Stomach (tissue), 8 donors: ENCODE measurements at regions not wholly inside any gene's neighbourhood (a gene's known extent, or its start where the extent isn't known, plus 50 kb on each side); places are given as distances from the start of the nearest gene placed in this dataset.

ENCODE experiments used
- DNase-seq, 2 donors: peaks; one replicate each; pipeline versions ENCODE4 v3.0.0 to v3.0.0-alpha.2; 2013 to 2019
- H3K27ac ChIP-seq, 5 donors: fragments of 200-600 bp in 4 of 5; sonication (generic) in 4 of 5; one replicate each; pipeline ENCODE4 v1.5.1; 2013 to 2019; ENCODE audit warnings: mild to moderate bottlenecking in 1 of 5, moderate library complexity in 1 of 5
- H3K27me3 ChIP-seq, 3 donors: fragments of 200-600 bp; sonication (generic); one replicate each; pipeline ENCODE4 v1.5.1; 2017 to 2019; ENCODE audit warnings: mixed run types in 1 of 3
- H3K36me3 ChIP-seq, 4 donors: fragments of 200-600 bp; sonication (generic); 1 replicate in 3 of 4; 2 replicates in 1 of 4; pipeline ENCODE4 v1.5.1; 2016 to 2019
- H3K4me1 ChIP-seq, 4 donors: fragments of 200-600 bp; sonication (generic); one replicate each; pipeline ENCODE4 v1.5.1; 2016 to 2019
- H3K4me3 ChIP-seq, 4 donors: fragments of 200-600 bp; sonication (generic) in 3 of 4; one replicate each; pipeline ENCODE4 v1.5.1; 2016 to 2019; ENCODE audit warnings: mild to moderate bottlenecking in 1 of 4
- H3K9me3 ChIP-seq, 4 donors: fragments of 200-600 bp; sonication (generic); one replicate each; pipeline ENCODE4 v1.5.1; 2016 to 2019
- EP300 ChIP-seq: sonication (generic); formaldehyde crosslinking; IDR thresholded peaks from one replicate; pipeline ENCODE4 v1.6.1; 2017; ENCODE audit warnings: antibody characterized with exemption
- POLR2A ChIP-seq, 4 donors: fragments of 450-650 bp; IDR thresholded peaks; one replicate each; pipeline ENCODE4 v1.6.1; 2016; ENCODE audit warnings: antibody characterized with exemption in 4 of 4, control low read depth in 2 of 4, mild to moderate bottlenecking in 1 of 4, moderate library complexity in 1 of 4
- POLR2AphosphoS5 ChIP-seq, 3 donors: sonication (generic); formaldehyde crosslinking; IDR thresholded peaks; one replicate each; pipeline ENCODE4 v1.6.1; 2016; ENCODE audit warnings: antibody characterized with exemption in 3 of 3
- WGBS, 5 donors: extraction: QIAGEN DNeasy Blood & Tissue Kit in 3 of 5; methylation state at CpG; one replicate each; pipeline versions ENCODE4 v1.1.5 to v1.1.7; 2013 to 2018; 5-methylcytosine and 5-hydroxymethylcytosine counted together
- intact Hi-C: fragments of 100-400 bp; cut with DNase I; formaldehyde crosslinking; loops from one replicate; pipeline ENCODE4 v1.15.1; 2023; ENCODE audit warnings: low total_unique reads
- TF ChIP-seq, protein P1 (sequence below), 7 experiments: fragments of 450-650 bp in 4 of 7; fragments of 200-600 bp in 3 of 7; sonication (generic) in 3 of 7; IDR thresholded peaks; one replicate each; pipeline ENCODE4 v1.5.1; 2016 to 2019; ENCODE audit warnings: antibody characterized with exemption in 7 of 7, control low read depth in 2 of 7, mild to moderate bottlenecking in 1 of 7
- donor health status: healthy with polysubstance abuse.
- donor health status: Bipolar disorder and iron deficiency.
- donor health status: healthy.

DNA sequence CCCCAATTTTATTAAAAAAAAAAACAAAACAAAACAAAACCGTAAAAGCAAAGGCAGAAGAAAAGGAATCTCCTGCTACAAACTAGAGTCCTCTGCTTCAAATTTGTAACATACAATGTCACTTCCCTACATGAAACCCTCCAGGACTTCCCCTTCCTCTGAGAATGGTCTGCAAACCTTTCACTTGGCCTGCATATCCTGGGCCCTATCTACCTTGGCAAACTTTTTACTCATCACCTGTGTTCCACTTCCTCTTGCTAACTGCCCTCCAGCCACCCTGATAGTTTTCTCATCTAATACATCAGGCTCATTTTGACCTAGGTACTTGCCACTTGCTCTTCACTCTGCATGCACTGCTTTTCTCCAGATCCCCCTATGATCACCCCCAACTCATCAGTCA lies 255.5 kb downstream of the ETAA1 start:
- H3K27me3 ChIP-seq, result no peaks in the 10 kb centered on the region
- H3K36me3 ChIP-seq, result no peaks in the 10 kb centered on the region
- no peak overlapping the region for H3K27ac ChIP-seq
- WGBS, 5 donors, result 76 to 95% (median 89%) methylated on average over 1 of the region's 1 CpG
- no peaks in the 10 kb centered on the region for H3K9me3 ChIP-seq
- H3K4me3 ChIP-seq, result no peak overlapping the region
- intact Hi-C loops, result no loop called here
- peaks cover 0 to 31% (median 15%) of the 10 kb centered on the region in 4 donors for H3K4me1 ChIP-seq
- TF ChIP-seq, protein P1, sequence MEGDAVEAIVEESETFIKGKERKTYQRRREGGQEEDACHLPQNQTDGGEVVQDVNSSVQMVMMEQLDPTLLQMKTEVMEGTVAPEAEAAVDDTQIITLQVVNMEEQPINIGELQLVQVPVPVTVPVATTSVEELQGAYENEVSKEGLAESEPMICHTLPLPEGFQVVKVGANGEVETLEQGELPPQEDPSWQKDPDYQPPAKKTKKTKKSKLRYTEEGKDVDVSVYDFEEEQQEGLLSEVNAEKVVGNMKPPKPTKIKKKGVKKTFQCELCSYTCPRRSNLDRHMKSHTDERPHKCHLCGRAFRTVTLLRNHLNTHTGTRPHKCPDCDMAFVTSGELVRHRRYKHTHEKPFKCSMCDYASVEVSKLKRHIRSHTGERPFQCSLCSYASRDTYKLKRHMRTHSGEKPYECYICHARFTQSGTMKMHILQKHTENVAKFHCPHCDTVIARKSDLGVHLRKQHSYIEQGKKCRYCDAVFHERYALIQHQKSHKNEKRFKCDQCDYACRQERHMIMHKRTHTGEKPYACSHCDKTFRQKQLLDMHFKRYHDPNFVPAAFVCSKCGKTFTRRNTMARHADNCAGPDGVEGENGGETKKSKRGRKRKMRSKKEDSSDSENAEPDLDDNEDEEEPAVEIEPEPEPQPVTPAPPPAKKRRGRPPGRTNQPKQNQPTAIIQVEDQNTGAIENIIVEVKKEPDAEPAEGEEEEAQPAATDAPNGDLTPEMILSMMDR (IDR thresholded peaks at IDR 0.05), result no peak
- TF ChIP-seq EP300 (no peak), POLR2AphosphoS5 (IDR thresholded peaks at IDR 0.05) (no peak), POLR2A (IDR thresholded peaks at IDR 0.05) (no peak)
- no peak for DNase-seq

DNA sequence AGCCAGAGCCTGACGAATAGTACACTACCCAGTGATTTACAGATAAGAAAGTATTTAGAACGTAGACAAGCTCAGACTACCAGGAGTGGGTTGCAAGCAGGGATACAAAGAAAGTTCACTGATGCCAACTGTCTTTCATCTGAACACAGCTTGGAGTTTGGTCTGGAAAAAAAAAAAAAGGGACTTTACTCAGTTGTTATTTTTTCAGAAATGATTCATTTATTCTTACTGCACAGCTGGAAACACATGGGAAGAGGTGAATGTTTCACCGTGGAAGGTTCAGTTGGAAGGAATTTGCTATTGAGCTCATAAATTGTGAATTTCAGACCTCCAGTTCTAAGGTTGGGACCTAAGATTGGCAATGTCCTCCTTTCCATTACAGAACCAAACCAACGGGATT lies 259.7 kb downstream of the ETAA1 start:
- no peak for DNase-seq
- no peak overlapping the region for H3K27ac ChIP-seq
- 45 to 69% (median 58%) methylated on average over 4 of the region's 4 CpGs for WGBS, 5 donors
- TF ChIP-seq POLR2AphosphoS5 (IDR thresholded peaks at IDR 0.05), result no peak
- no peak for TF ChIP-seq POLR2A (IDR thresholded peaks at IDR 0.05)
- no peak for TF ChIP-seq EP300
- TF ChIP-seq, protein P1 (IDR thresholded peaks at IDR 0.05), result no peak
- peaks cover 0 to 2% (median 0%) of the 10 kb centered on the region in 4 donors for H3K4me1 ChIP-seq
- no peaks in the 10 kb centered on the region for H3K36me3 ChIP-seq
- intact Hi-C loops, result no loop called here
- no peaks in the 10 kb centered on the region for H3K27me3 ChIP-seq
- no peak overlapping the region for H3K4me3 ChIP-seq
- H3K9me3 ChIP-seq, result no peaks in the 10 kb centered on the region

DNA sequence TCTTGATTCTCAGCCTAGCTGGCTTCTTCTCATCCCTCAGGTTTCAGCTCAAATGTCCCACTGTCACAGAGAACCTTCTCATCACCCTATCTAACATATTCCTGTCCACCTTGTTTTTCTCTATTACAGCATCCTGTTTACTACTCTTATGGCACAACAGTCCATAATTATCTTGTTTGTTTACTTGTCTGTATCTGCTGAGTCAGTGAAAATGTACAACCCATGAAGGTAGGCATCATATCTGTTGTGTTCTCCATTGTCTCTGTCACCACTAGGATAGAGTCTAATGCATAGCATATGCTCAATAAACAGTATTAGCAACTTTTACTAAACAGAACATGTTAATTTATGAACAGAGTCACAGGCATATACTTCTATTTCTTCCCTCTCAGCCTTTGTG lies 261.7 kb downstream of the ETAA1 start:
- TF ChIP-seq POLR2AphosphoS5 (IDR thresholded peaks at IDR 0.05), result no peak
- no peak for TF ChIP-seq POLR2A (IDR thresholded peaks at IDR 0.05)
- no peak for TF ChIP-seq EP300
- TF ChIP-seq, protein P1 (IDR thresholded peaks at IDR 0.05), result no peak
- Histone ChIP-seq H3K36me3 (no peaks in the 10 kb centered on the region), H3K4me3 (no peak overlapping the region), H3K27ac (no peak overlapping the region), H3K27me3 (no peaks in the 10 kb centered on the region), H3K9me3 (no peaks in the 10 kb centered on the region), H3K4me1 (no peaks in the 10 kb centered on the region)
- DNase-seq, result no peak
- intact Hi-C loops, result no loop called here

DNA sequence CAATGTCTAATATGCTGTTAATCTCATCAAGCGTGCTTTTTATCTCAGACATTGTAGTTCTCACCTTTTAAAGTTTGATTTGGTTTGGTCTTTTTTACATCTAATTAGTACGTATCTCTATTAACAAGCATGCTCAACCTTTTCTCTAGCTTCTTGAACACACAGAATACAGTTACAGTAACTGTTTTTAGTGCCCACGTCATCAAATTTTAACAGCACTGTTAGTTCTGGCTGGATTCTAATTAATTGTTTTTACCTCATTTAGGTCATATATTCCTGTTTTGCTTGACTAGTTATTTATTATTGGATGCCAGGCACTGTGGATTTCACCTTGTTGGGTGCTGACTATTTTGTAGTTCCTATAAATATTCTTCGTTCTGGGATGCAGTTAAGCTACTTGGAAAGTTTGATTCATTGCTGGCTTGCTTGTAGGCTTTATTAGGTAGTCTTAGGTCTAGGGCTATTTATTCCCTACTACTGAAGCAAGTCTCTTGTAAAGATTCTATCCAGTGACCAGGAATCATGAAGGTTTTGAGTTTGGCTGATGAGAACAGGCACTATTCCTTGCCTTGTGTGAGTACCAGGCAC lies 263.0 kb downstream of the ETAA1 start:
- DNase-seq, result no peak
- 72 to 92% (median 85%) methylated on average over 4 of the region's 4 CpGs for WGBS, 5 donors
- Histone ChIP-seq H3K9me3 (no peaks in the 10 kb centered on the region), H3K4me1 (no peaks in the 10 kb centered on the region), H3K36me3 (no peaks in the 10 kb centered on the region), H3K27ac (peak overlapping the region in 2 of 5 donors; percentile 41 to 80), H3K27me3 (no peaks in the 10 kb centered on the region), H3K4me3 (no peak overlapping the region)
- TF ChIP-seq, protein P1 (IDR thresholded peaks at IDR 0.05), result no peak
- TF ChIP-seq POLR2AphosphoS5 (IDR thresholded peaks at IDR 0.05) (peak in 1 of 3 donors; percentile 51), POLR2A (IDR thresholded peaks at IDR 0.05) (no peak), EP300 (no peak)
- intact Hi-C loops, result no loop called here
